ENCODE measurements at regions not wholly inside any gene's neighbourhood (a gene's known extent, or its start where the extent isn't known, plus 50 kb on each side); places are given as distances from the start of the nearest gene placed in this dataset.

DNA sequence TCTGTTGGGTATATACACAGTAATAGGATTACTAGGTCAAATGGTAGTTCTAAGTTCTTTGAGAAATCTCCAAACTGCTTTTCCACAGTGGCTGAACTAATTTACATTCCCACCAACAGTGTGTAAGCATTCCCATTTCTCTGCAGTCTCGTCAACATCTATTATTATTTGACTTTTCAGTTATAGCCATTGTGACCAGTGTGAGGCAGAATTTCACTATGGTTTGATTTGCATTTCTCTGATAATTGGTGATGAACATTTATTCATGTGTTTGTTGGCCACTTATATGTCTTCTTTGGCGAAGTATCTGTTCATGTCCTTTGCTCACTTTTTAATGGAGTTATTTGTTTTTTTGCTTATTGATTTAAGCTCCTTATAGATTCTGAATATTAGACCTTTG lies 596.2 kb upstream of the DAB2 start:
- no peak for TF ChIP-seq EZH2 (IDR thresholded peaks at IDR 0.05; ENCODE audit: low read length, unreplicated experiment)
- TF ChIP-seq, protein P1, sequence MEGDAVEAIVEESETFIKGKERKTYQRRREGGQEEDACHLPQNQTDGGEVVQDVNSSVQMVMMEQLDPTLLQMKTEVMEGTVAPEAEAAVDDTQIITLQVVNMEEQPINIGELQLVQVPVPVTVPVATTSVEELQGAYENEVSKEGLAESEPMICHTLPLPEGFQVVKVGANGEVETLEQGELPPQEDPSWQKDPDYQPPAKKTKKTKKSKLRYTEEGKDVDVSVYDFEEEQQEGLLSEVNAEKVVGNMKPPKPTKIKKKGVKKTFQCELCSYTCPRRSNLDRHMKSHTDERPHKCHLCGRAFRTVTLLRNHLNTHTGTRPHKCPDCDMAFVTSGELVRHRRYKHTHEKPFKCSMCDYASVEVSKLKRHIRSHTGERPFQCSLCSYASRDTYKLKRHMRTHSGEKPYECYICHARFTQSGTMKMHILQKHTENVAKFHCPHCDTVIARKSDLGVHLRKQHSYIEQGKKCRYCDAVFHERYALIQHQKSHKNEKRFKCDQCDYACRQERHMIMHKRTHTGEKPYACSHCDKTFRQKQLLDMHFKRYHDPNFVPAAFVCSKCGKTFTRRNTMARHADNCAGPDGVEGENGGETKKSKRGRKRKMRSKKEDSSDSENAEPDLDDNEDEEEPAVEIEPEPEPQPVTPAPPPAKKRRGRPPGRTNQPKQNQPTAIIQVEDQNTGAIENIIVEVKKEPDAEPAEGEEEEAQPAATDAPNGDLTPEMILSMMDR (conservative IDR thresholded peaks at IDR 0.05; ENCODE audit: low read depth, low read length), result peak; percentile 50
